ENCODE measurements at regions not wholly inside any gene's neighbourhood (a gene's known extent, or its start where the extent isn't known, plus 50 kb on each side); places are given as distances from the start of the nearest gene placed in this dataset.

GRCh38 chr15:99440551-99441443, 125.0 kb upstream of the MEF2A start:
- TF ChIP-seq POLR2A (IDR thresholded peaks at IDR 0.05) (no peak), CTCF (IDR thresholded peaks at IDR 0.05) (no peak)
